ENCODE measurements at regions not wholly inside any gene's neighbourhood (a gene's known extent, or its start where the extent isn't known, plus 50 kb on each side); places are given as distances from the start of the nearest gene placed in this dataset.

GRCh38 chr1:214154596-214155292 lies 126.2 kb upstream of the SMYD2 start:
- in situ Hi-C loops (cut with MboI; ENCODE audit: low pct_unique_long_range_greater_than_20kb, low sequenced_read_pairs, unreplicated experiment) = no loop called here
- DNase-seq (ENCODE audit: low spot score) = no peak
- TF ChIP-seq, protein P1, sequence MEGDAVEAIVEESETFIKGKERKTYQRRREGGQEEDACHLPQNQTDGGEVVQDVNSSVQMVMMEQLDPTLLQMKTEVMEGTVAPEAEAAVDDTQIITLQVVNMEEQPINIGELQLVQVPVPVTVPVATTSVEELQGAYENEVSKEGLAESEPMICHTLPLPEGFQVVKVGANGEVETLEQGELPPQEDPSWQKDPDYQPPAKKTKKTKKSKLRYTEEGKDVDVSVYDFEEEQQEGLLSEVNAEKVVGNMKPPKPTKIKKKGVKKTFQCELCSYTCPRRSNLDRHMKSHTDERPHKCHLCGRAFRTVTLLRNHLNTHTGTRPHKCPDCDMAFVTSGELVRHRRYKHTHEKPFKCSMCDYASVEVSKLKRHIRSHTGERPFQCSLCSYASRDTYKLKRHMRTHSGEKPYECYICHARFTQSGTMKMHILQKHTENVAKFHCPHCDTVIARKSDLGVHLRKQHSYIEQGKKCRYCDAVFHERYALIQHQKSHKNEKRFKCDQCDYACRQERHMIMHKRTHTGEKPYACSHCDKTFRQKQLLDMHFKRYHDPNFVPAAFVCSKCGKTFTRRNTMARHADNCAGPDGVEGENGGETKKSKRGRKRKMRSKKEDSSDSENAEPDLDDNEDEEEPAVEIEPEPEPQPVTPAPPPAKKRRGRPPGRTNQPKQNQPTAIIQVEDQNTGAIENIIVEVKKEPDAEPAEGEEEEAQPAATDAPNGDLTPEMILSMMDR (IDR thresholded peaks at IDR 0.05; ENCODE audit: extremely low read depth, insufficient read depth, missing control alignments) = no peak

DNA sequence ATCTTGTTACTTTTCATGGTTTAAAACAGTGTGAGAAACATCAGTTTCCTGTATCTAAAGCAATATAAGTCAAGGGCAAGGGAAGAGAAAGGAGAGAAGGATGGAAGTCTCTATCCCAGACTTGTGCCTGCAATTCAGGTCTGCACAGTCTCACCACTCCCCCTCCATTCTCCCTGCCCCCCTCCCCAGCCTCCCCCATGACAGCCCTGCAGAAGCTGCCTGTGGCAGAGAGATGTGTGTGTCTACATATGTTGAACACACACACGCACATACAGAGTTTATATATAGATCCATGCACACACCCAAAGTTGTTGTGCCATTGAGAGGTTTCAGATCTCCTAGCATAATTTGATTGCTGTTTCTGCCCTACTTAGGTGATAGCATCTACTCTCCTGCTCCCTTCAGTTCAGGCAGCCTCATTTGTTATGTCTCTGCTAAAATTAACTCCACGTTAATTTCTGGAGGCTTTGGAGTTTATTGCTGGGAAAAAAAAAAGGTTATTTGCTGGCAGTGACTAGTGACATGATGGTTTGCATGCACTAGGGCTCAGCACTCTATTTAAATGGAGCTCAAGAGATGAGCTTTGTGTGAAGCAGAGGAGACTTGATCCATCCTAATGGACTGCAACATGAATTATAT lies 124.9 kb upstream of the SMYD2 start:
- DNase-seq (ENCODE audit: low spot score) = no peak
- in situ Hi-C loops (cut with MboI; ENCODE audit: low pct_unique_long_range_greater_than_20kb, low sequenced_read_pairs, unreplicated experiment) = no loop called here
- TF ChIP-seq, protein P1 (IDR thresholded peaks at IDR 0.05; ENCODE audit: extremely low read depth, insufficient read depth, missing control alignments) = no peak

DNA sequence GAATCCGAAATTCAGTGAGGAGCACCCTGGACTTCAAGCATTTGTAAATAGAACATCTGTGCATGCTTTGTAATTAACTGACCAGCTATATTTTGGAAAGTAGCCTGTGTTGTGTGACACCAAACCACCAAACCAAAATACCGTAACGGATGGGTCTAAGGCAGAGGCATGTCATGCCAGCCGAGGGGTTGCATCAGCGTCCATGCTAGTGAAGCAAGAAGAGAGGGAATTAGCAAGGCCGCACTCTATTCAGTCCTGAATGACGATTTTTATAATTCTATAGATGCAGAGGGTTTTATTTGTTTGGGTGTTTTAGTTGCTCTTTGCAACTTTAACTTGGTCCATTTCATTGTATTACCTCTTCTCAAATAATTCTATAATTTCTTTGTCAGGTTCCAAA lies 116.8 kb upstream of the SMYD2 start:
- in situ Hi-C loops (cut with MboI; ENCODE audit: low pct_unique_long_range_greater_than_20kb, low sequenced_read_pairs, unreplicated experiment) = no loop called here

GRCh38 chr1:214165850-214166374 lies 115.0 kb upstream of the SMYD2 start:
- no peak for DNase-seq (ENCODE audit: low spot score)
- in situ Hi-C loops (cut with MboI; ENCODE audit: low pct_unique_long_range_greater_than_20kb, low sequenced_read_pairs, unreplicated experiment) = no loop called here
- TF ChIP-seq, protein P1 (IDR thresholded peaks at IDR 0.05; ENCODE audit: extremely low read depth, insufficient read depth, missing control alignments) = no peak

More for the DNA sequence above, 116.8 kb upstream of the SMYD2 start:
- TF ChIP-seq, protein P1 (IDR thresholded peaks at IDR 0.05; ENCODE audit: extremely low read depth, insufficient read depth, missing control alignments) = no peak
- no peak for DNase-seq (ENCODE audit: low spot score)

GRCh38 chr1:214174508-214175199 lies 106.3 kb upstream of the SMYD2 start:
- in situ Hi-C loops (cut with MboI; ENCODE audit: low pct_unique_long_range_greater_than_20kb, low sequenced_read_pairs, unreplicated experiment) = no loop called here
- no peak for DNase-seq (ENCODE audit: low spot score)
- TF ChIP-seq, protein P1 (IDR thresholded peaks at IDR 0.05; ENCODE audit: extremely low read depth, insufficient read depth, missing control alignments) = no peak

- DNase-seq (ENCODE audit: low spot score) = no peak
- TF ChIP-seq, protein P1 (IDR thresholded peaks at IDR 0.05; ENCODE audit: extremely low read depth, insufficient read depth, missing control alignments) = no peak
- in situ Hi-C loops (cut with MboI; ENCODE audit: low pct_unique_long_range_greater_than_20kb, low sequenced_read_pairs, unreplicated experiment) = no loop called here
These were observed 102.9 kb upstream of the SMYD2 start for GRCh38 chr1:214178102-214178501.
